ENCODE measurements at regions not wholly inside any gene's neighbourhood (a gene's known extent, or its start where the extent isn't known, plus 50 kb on each side); places are given as distances from the start of the nearest gene placed in this dataset.

DNA sequence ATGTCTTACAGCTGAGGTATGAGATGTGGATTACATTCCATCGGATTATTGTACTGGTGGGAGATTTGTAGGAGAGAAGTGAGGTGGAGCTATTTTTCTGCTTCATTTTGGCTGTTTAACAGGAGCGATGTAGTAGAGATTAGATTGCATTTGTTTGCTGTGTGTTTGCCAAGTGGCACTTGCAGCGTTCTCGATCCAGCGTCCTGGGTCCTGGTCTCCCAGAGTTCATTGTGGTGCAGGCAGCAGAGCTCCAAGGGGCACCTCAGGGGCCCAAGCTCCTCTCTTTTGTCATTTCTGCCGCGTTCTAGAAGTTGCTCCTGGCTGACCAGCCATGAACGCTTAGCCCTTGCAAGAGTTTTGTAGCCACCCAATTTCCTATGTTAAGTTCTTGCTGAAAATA lies 210.1 kb upstream of the APCDD1 start:
- Histone ChIP-seq H3K14ac (replicated peaks; ENCODE audit: low read depth, low read length) (no peak overlapping the region), H3K79me1 (ENCODE audit: low read depth in 1 of 2, low read length in 2 of 2) (no peaks in the 10 kb centered on the region), H3K4me2 (ENCODE audit: low read depth, low read length) (no peak overlapping the region), H2BK15ac (ENCODE audit: low read depth, low read length) (no peak overlapping the region), H3K4me1 (ENCODE audit: control insufficient read depth, insufficient read depth, low read length) (no peaks in the 10 kb centered on the region), H3K9me3 (ENCODE audit: control insufficient read depth, insufficient read depth, low read length) (no peaks in the 10 kb centered on the region), H3K27ac (ENCODE audit: insufficient read depth, low read length) (no peak overlapping the region), H3K4me3 (ENCODE audit: insufficient read depth, low read depth, low read length) (no peak overlapping the region), H3K18ac (ENCODE audit: low read depth, low read length) (no peak overlapping the region), H4K20me1 (ENCODE audit: insufficient read depth, low read length) (no peaks in the 10 kb centered on the region), H3K27me3 (ENCODE audit: control insufficient read depth, insufficient read depth, low read length) (peaks cover 13% of the 10 kb centered on the region), H2AFZ (replicated peaks; ENCODE audit: low read length, poor library complexity) (no peak overlapping the region), H3K56ac (ENCODE audit: extremely low read depth, insufficient read depth, low read length) (no peak overlapping the region), H3K9ac (ENCODE audit: low read depth, low read length) (no peak overlapping the region), H4K91ac (ENCODE audit: insufficient read depth, low read depth, low read length) (no peak overlapping the region), H2BK120ac (ENCODE audit: low read depth, low read length) (no peak overlapping the region), H4K5ac (ENCODE audit: low read depth, low read length) (no peak overlapping the region), H3K9me1 (ENCODE audit: insufficient read depth, low read length) (no peaks in the 10 kb centered on the region), H2AK9ac (replicated peaks; ENCODE audit: low read depth, low read length, poor library complexity) (no peak overlapping the region), H3K36me3 (ENCODE audit: control insufficient read depth, insufficient read depth, low read length) (no peaks in the 10 kb centered on the region), H3K23ac (ENCODE audit: low read depth, low read length) (no peak overlapping the region), H3K4ac (ENCODE audit: low read depth, low read length) (no peak overlapping the region), H4K8ac (ENCODE audit: low read depth in 2 of 2, low read length in 2 of 2) (no peak overlapping the region), H2BK20ac (ENCODE audit: low read depth, low read length) (no peak overlapping the region), H2BK5ac (ENCODE audit: low read depth, low read length, poor library complexity, severe bottlenecking) (no peak overlapping the region), H2AK5ac (ENCODE audit: low read depth, low read length) (no peak overlapping the region)
- ATAC-seq (ENCODE audit: low read depth), result no peak
- dilution Hi-C loops (cut with HindIII; ENCODE audit: low sequenced_read_pairs, unreplicated experiment), result no loop called here
- POLR2A ChIA-PET (ENCODE audit: unreplicated experiment), result no interaction called here
- in situ Hi-C loops (cut with MboI; ENCODE audit: low sequenced_read_pairs), result no loop called here
- TF ChIP-seq POLR2A (IDR thresholded peaks at IDR 0.05; ENCODE audit: low read depth, low read length) (no peak), RCOR1 (IDR thresholded peaks at IDR 0.05; ENCODE audit: insufficient replicate concordance, low read length) (no peak), SMC3 (IDR thresholded peaks at IDR 0.05; ENCODE audit: low read depth, low read length) (no peak), MAZ (IDR thresholded peaks at IDR 0.05; ENCODE audit: borderline replicate concordance, low read depth, low read length) (no peak), NFE2L2 (IDR thresholded peaks at IDR 0.05; ENCODE audit: low read depth, low read length) (no peak), BHLHE40 (IDR thresholded peaks at IDR 0.05; ENCODE audit: low read depth, low read length) (no peak), CEBPB (IDR thresholded peaks at IDR 0.05; ENCODE audit: low read depth, low read length) (no peak), MXI1 (IDR thresholded peaks at IDR 0.05; ENCODE audit: borderline replicate concordance, low read depth, low read length) (no peak), RAD21 (IDR thresholded peaks at IDR 0.05; ENCODE audit: low read length) (no peak), CHD1 (IDR thresholded peaks at IDR 0.05; ENCODE audit: low read depth, low read length) (no peak), FOS (IDR thresholded peaks at IDR 0.05; ENCODE audit: low read depth, low read length) (no peak)
- TF ChIP-seq, protein P1, sequence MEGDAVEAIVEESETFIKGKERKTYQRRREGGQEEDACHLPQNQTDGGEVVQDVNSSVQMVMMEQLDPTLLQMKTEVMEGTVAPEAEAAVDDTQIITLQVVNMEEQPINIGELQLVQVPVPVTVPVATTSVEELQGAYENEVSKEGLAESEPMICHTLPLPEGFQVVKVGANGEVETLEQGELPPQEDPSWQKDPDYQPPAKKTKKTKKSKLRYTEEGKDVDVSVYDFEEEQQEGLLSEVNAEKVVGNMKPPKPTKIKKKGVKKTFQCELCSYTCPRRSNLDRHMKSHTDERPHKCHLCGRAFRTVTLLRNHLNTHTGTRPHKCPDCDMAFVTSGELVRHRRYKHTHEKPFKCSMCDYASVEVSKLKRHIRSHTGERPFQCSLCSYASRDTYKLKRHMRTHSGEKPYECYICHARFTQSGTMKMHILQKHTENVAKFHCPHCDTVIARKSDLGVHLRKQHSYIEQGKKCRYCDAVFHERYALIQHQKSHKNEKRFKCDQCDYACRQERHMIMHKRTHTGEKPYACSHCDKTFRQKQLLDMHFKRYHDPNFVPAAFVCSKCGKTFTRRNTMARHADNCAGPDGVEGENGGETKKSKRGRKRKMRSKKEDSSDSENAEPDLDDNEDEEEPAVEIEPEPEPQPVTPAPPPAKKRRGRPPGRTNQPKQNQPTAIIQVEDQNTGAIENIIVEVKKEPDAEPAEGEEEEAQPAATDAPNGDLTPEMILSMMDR (conservative IDR thresholded peaks at IDR 0.05; ENCODE audit: low read depth, low read length), result no peak
- TF ChIP-seq, protein P2, sequence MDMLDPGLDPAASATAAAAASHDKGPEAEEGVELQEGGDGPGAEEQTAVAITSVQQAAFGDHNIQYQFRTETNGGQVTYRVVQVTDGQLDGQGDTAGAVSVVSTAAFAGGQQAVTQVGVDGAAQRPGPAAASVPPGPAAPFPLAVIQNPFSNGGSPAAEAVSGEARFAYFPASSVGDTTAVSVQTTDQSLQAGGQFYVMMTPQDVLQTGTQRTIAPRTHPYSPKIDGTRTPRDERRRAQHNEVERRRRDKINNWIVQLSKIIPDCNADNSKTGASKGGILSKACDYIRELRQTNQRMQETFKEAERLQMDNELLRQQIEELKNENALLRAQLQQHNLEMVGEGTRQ (IDR thresholded peaks at IDR 0.05; ENCODE audit: low read depth, low read length), result no peak
- TF ChIP-seq, protein P3, sequence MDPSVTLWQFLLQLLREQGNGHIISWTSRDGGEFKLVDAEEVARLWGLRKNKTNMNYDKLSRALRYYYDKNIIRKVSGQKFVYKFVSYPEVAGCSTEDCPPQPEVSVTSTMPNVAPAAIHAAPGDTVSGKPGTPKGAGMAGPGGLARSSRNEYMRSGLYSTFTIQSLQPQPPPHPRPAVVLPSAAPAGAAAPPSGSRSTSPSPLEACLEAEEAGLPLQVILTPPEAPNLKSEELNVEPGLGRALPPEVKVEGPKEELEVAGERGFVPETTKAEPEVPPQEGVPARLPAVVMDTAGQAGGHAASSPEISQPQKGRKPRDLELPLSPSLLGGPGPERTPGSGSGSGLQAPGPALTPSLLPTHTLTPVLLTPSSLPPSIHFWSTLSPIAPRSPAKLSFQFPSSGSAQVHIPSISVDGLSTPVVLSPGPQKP (IDR thresholded peaks at IDR 0.05; ENCODE audit: borderline replicate concordance, low read depth, low read length), result no peak
- 61% methylated on average over 3 of the region's 8 CpGs; no CpG with 5 or more reads in 1 of the 2 experiments for WGBS, 2 experiments (ENCODE audit: extremely low coverage in 2 of 2, insufficient read length in 1 of 2)
- CTCF ChIA-PET, result no interaction called here
- no TSS peak for BruUV-seq (replicated peaks)
- DNase-seq, result no peak
- intact Hi-C loops (cut with micrococcal nuclease), result no loop called here

Measured in IMR-90 (cell line).